Prostate gland (tissue), 2 donors: ENCODE measurements at regions not wholly inside any gene's neighbourhood (a gene's known extent, or its start where the extent isn't known, plus 50 kb on each side); places are given as distances from the start of the nearest gene placed in this dataset.

ENCODE experiments used
- POLR2A ChIP-seq: fragments of 450-650 bp; IDR thresholded peaks from one replicate; pipeline ENCODE4 v1.6.1; 2016; ENCODE audit warnings: antibody characterized with exemption, mild to moderate bottlenecking
- TF ChIP-seq, protein P1 (sequence below), 4 experiments: fragments of 200-600 bp in 2 of 4; fragments of 450-650 bp in 2 of 4; sonication (generic) in 2 of 4; IDR thresholded peaks; 1 replicate in 3 of 4; 2 replicates in 1 of 4; pipeline ENCODE4 v1.5.1; 2016 to 2019; ENCODE audit warnings: antibody characterized with exemption in 4 of 4, mild to moderate bottlenecking in 2 of 4, moderate library complexity in 2 of 4

DNA sequence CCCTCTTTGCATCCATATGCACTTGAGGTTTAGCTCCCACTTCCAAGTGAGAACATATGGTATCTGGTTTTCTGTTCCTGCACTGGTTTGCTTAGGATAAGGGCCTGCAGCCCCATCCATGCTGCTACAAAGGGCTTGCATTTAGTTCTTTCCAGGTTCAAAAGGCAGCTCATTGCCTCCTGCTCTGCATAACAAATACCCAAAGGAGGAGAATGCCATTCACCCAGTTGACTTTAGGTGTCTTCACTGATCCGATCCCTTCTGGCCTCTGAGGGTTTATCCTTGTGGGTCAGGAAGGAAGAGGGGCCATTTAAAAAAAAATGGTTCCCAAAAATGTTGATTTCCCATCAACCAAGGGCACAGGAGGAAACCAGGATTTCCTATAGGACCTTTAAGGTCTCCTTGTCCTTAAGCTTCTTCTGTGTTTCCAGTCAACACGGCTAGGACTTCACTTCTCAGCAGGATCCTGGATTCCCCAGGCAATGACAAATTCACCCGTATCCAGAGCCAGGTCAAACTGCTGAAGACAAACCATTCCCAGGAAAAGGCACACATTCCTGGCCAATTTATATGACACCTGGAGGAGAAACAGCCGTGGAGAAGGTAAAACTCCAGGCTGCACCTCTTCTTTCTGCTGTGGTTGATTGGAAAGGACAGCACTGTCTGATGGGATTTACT is 447.7 kb upstream of the CDH4 start:
- TF ChIP-seq, protein P1, sequence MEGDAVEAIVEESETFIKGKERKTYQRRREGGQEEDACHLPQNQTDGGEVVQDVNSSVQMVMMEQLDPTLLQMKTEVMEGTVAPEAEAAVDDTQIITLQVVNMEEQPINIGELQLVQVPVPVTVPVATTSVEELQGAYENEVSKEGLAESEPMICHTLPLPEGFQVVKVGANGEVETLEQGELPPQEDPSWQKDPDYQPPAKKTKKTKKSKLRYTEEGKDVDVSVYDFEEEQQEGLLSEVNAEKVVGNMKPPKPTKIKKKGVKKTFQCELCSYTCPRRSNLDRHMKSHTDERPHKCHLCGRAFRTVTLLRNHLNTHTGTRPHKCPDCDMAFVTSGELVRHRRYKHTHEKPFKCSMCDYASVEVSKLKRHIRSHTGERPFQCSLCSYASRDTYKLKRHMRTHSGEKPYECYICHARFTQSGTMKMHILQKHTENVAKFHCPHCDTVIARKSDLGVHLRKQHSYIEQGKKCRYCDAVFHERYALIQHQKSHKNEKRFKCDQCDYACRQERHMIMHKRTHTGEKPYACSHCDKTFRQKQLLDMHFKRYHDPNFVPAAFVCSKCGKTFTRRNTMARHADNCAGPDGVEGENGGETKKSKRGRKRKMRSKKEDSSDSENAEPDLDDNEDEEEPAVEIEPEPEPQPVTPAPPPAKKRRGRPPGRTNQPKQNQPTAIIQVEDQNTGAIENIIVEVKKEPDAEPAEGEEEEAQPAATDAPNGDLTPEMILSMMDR (IDR thresholded peaks at IDR 0.05) = no peak
- no peak for TF ChIP-seq POLR2A
